Endodermal cell (in vitro differentiated cells): ENCODE measurements at regions not wholly inside any gene's neighbourhood (a gene's known extent, or its start where the extent isn't known, plus 50 kb on each side); places are given as distances from the start of the nearest gene placed in this dataset.
"Not testable (repeated sequence)": the region's sequence is repeated elsewhere in the genome, so short reads cannot be mapped to it uniquely, and the experiment has no call there.

ENCODE experiments used
- DNase-seq: peaks from one replicate; pipeline ENCODE4 v3.0.0-alpha.2; 2017
- H3K27ac ChIP-seq: 2 replicates; pipeline ENCODE4 v1.5.1; 2013; ENCODE audit warnings: mild to moderate bottlenecking, low read depth, low read length, moderate library complexity
- H3K27me3 ChIP-seq: 2 replicates; pipeline ENCODE4 v1.6.1; 2013; ENCODE audit warnings: mild to moderate bottlenecking, low read length, moderate library complexity; ENCODE audit not compliant: insufficient read depth, control insufficient read depth, poor library complexity, severe bottlenecking
- H3K36me3 ChIP-seq: 2 replicates; pipeline ENCODE4 v1.7.0; 2013; ENCODE audit warnings: mild to moderate bottlenecking, low read length, moderate library complexity; ENCODE audit not compliant: control insufficient read depth, insufficient read depth
- H3K4me1 ChIP-seq: one replicate; pipeline ENCODE4 v1.7.0; 2013; ENCODE audit warnings: low read length; ENCODE audit not compliant: control insufficient read depth, insufficient read depth
- H3K4me3 ChIP-seq: 2 replicates; pipeline ENCODE4 v1.5.1; 2013; ENCODE audit warnings: mild to moderate bottlenecking, low read length, moderate library complexity
- H3K9ac ChIP-seq: 2 replicates; pipeline ENCODE4 v1.6.1; 2013; ENCODE audit warnings: mild to moderate bottlenecking, low read length, moderate library complexity; ENCODE audit not compliant: poor library complexity, severe bottlenecking; ENCODE audit errors: extremely low read depth
- H3K9me3 ChIP-seq: 2 replicates; pipeline ENCODE4 v1.6.1; 2013; ENCODE audit warnings: mild to moderate bottlenecking, low read length, moderate library complexity; ENCODE audit not compliant: control insufficient read depth
- H3K27ac Mint-ChIP-seq: 2 replicates; pipeline ENCODE4 v1.8.0; 2020; ENCODE audit warnings: mixed read lengths
- H3K27me3 Mint-ChIP-seq: 2 replicates; pipeline ENCODE4 v1.8.0; 2021; ENCODE audit warnings: mild to moderate bottlenecking, mixed read lengths; ENCODE audit not compliant: insufficient read depth
- H3K36me3 Mint-ChIP-seq: 2 replicates; pipeline ENCODE4 v1.8.0; 2020; ENCODE audit warnings: low read depth, mixed read lengths
- H3K4me1 Mint-ChIP-seq: 2 replicates; pipeline ENCODE4 v1.8.0; 2020; ENCODE audit warnings: mixed read lengths
- H3K4me3 Mint-ChIP-seq: 2 replicates; pipeline ENCODE4 v1.8.0; 2020; ENCODE audit warnings: mild to moderate bottlenecking, moderate library complexity, mixed read lengths
- H3K9me3 Mint-ChIP-seq: 2 replicates; pipeline ENCODE4 v1.8.0; 2020; ENCODE audit warnings: mild to moderate bottlenecking, mixed read lengths
- WGBS, 2 experiments: methylation state at CpG; one replicate each; pipeline versions ENCODE4 v1.1.5 to v1.1.7; 2013; ENCODE audit warnings: missing lambda C conversion rate in 2 of 2, mixed read lengths in 1 of 2; ENCODE audit not compliant: insufficient coverage in 1 of 2, insufficient read length in 1 of 2; 5-methylcytosine and 5-hydroxymethylcytosine counted together
- TF ChIP-seq, protein P1 (sequence below): fragments of 200-600 bp; sonication (generic); conservative IDR thresholded peaks from 2 replicates; pipeline ENCODE4 v1.5.0; 2021; ENCODE audit warnings: antibody characterized with exemption, mild to moderate bottlenecking

DNA sequence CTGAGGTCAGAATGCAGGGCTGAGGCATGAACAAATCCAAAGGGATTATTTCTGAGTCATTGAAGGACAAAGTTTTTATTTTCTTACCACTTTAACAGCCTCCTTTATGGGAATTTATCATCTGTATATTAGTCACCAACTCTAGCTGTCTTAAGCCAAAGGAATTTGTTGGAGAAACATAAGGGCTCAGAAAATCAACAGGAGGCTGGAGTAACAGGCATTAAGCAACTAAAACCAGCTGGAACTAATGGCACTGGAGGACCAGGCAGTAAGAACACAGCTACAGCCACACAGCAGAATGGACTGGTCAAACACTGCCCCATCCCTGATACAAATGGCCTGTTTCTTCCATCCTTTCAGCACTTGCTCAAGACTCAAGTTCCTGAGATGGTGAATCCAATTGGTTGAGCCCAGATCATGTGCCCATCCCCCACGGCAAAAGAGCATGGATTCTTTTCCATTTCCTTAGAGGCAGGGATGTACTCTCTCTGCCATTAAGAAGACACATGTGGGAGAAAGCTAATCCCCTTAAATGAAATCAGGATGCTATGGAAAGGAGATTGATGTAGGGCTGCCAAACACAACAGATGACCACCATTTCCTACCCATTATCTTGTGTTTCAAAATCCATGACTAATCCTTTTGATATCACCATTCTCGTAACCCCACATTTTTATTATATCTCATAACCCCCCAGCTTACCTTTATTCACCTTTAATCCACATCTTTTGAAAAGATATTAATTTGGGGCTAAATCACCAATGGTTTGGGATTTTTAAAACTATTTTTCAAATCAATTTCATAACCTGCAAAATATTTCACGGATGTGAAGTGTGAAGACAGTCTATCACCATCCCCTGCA, 157.0 kb upstream of the FNDC3A start:
- H3K27me3 Mint-ChIP-seq = no peaks in the 10 kb centered on the region
- no peaks in the 10 kb centered on the region for H3K36me3 Mint-ChIP-seq
- Histone ChIP-seq H3K9me3 (no peaks in the 10 kb centered on the region), H3K4me1 (peaks cover 7% of the 10 kb centered on the region), H3K27ac (no peak overlapping the region), H3K27me3 (no peaks in the 10 kb centered on the region), H3K4me3 (no peak overlapping the region), H3K36me3 (no peaks in the 10 kb centered on the region), H3K9ac (no peak overlapping the region)
- no peaks in the 10 kb centered on the region for H3K9me3 Mint-ChIP-seq
- DNase-seq = no peak
- TF ChIP-seq, protein P1, sequence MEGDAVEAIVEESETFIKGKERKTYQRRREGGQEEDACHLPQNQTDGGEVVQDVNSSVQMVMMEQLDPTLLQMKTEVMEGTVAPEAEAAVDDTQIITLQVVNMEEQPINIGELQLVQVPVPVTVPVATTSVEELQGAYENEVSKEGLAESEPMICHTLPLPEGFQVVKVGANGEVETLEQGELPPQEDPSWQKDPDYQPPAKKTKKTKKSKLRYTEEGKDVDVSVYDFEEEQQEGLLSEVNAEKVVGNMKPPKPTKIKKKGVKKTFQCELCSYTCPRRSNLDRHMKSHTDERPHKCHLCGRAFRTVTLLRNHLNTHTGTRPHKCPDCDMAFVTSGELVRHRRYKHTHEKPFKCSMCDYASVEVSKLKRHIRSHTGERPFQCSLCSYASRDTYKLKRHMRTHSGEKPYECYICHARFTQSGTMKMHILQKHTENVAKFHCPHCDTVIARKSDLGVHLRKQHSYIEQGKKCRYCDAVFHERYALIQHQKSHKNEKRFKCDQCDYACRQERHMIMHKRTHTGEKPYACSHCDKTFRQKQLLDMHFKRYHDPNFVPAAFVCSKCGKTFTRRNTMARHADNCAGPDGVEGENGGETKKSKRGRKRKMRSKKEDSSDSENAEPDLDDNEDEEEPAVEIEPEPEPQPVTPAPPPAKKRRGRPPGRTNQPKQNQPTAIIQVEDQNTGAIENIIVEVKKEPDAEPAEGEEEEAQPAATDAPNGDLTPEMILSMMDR = no peak
- H3K27ac Mint-ChIP-seq = no peak overlapping the region
- H3K4me1 Mint-ChIP-seq = peaks cover 8% of the 10 kb centered on the region
- 60 to 89% methylated on average over 1 to 3 of the region's 3 CpGs for WGBS, 2 experiments
- no peak overlapping the region for H3K4me3 Mint-ChIP-seq

DNA sequence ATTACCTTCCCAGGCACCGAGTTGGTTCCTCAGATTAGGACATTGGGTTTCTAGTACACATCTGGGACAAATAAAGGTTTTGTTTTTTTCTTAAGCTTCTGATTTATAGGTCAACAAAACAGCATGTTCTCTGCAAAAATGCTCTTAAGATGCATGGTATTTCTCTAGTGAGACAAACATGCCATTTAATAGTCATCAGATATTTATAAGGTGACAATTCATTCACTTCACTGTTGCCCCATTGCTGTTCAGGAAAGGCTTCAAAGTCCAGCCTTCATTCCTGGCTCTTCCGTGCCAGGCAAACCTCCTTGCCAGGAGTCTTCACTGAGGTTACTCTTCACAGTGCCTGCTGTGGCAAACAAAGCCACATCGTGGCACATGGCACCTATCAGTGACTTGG, 156.3 kb upstream of the FNDC3A start:
- H3K9me3 Mint-ChIP-seq = no peaks in the 10 kb centered on the region
- no peaks in the 10 kb centered on the region for H3K27me3 Mint-ChIP-seq
- TF ChIP-seq, protein P1 = no peak
- H3K4me3 ChIP-seq = no peak overlapping the region
- peaks cover 7% of the 10 kb centered on the region for H3K4me1 ChIP-seq
- no peak overlapping the region for H3K4me3 Mint-ChIP-seq
- H3K27ac Mint-ChIP-seq = no peak overlapping the region
- no peak for DNase-seq
- H3K36me3 ChIP-seq = no peaks in the 10 kb centered on the region
- H3K27ac ChIP-seq = no peak overlapping the region
- WGBS, 2 experiments = 97 to 100% methylated on average over 2 to 3 of the region's 3 CpGs
- peaks cover 8% of the 10 kb centered on the region for H3K4me1 Mint-ChIP-seq
- H3K36me3 Mint-ChIP-seq = no peaks in the 10 kb centered on the region
- no peak overlapping the region for H3K9ac ChIP-seq
- H3K9me3 ChIP-seq = no peaks in the 10 kb centered on the region
- no peaks in the 10 kb centered on the region for H3K27me3 ChIP-seq

- Histone ChIP-seq H3K9me3 (no peaks in the 10 kb centered on the region), H3K4me1 (peaks cover 7% of the 10 kb centered on the region), H3K9ac (no peak overlapping the region), H3K4me3 (no peak overlapping the region), H3K27ac (no peak overlapping the region), H3K36me3 (no peaks in the 10 kb centered on the region), H3K27me3 (no peaks in the 10 kb centered on the region)
- TF ChIP-seq, protein P1 = no peak
- H3K27ac Mint-ChIP-seq = no peak overlapping the region
- H3K4me3 Mint-ChIP-seq = no peak overlapping the region
- 91 to 93% methylated on average over 3 to 4 of the region's 4 CpGs for WGBS, 2 experiments
- no peaks in the 10 kb centered on the region for H3K27me3 Mint-ChIP-seq
- H3K4me1 Mint-ChIP-seq = peaks cover 8% of the 10 kb centered on the region
- DNase-seq = no peak
- no peaks in the 10 kb centered on the region for H3K36me3 Mint-ChIP-seq
- H3K9me3 Mint-ChIP-seq = no peaks in the 10 kb centered on the region
These were observed 155.8 kb upstream of the FNDC3A start for GRCh38 chr13:48819899-48820298.

DNA sequence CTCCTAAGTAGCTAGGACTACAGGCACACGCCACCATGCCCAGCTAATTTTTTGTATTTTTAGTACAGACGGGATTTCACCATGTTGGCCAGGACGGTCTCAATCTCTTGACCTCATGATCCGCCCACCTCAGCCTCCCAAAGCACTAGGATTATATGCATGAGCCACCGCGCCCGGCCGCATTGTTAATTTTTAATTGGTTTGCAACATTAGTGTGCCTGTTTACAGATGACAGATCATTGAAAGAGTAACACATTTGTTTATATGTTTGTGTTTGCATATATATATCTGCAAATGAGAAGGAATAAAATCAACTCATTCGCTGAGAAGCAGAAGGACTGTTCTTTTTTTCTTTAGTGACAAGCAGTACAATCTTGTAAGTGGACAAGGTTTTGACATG, 152.2 kb upstream of the FNDC3A start:
- H3K27me3 Mint-ChIP-seq, H3K9ac ChIP-seq, H3K4me3 Mint-ChIP-seq, H3K27me3 ChIP-seq, H3K4me1 ChIP-seq, H3K4me3 ChIP-seq, H3K36me3 Mint-ChIP-seq, H3K27ac ChIP-seq, H3K4me1 Mint-ChIP-seq, H3K27ac Mint-ChIP-seq, DNase-seq, H3K36me3 ChIP-seq: not testable (repeated sequence)
- peaks cover 19% of the 10 kb centered on the region for H3K9me3 ChIP-seq
- H3K9me3 Mint-ChIP-seq = peaks cover 17% of the 10 kb centered on the region
- 92 to 93% methylated on average over 8 to 9 of the region's 9 CpGs for WGBS, 2 experiments
